ENCODE measurements at regions not wholly inside any gene's neighbourhood (a gene's known extent, or its start where the extent isn't known, plus 50 kb on each side); places are given as distances from the start of the nearest gene placed in this dataset.
"Not testable (repeated sequence)": the region's sequence is repeated elsewhere in the genome, so short reads cannot be mapped to it uniquely, and the experiment has no call there.

GRCh38 chr2:129559101-129559500 lies 420.4 kb upstream of the RAB6C start:
- no peak for DNase-seq (ENCODE audit: low read depth)

DNA sequence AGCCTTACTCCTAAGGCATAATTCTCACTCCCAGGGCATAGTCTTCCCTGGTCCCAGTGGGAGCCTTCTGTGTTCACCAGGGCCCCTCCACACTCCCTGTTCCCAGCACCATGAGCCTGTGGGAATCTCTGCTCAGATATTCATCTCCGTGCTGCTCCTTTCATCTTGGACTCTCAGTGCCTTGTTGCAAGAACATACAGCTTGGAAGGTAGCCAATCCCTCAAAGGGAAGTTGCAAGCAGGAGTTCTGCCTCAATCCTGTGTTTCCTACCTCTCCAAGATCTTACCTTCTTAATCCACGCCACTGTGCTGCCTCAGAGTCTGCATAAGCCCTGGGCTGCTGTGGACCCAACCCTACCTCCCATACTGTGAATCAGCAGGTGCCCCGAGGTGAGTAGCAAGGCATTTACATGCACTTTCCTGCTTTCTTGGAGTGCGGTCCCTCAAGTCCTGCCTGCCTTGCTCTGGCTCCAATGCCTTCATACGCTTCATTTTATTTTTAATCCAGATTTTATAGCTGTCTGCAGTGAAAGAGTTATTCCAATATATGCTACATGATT lies 413.8 kb upstream of the RAB6C start:
- no peak for DNase-seq (ENCODE audit: low read depth)

DNA sequence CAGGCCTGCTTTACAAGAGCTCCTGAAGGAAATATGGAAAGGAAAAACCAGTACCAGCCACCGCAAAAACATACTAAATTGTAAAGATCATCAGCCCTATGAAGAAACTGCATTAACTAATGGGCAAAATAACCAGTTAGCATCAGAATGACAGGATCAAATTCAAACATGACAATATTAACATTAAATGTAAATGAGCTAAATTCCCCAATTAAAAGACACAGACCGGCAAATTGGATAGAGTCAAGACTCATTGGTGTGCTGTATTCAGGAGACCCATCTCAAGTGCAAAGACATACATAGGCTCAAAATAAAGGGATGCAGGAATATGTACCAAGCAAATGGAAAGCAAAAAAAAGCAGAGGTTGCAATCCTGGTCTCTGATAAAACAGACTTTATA lies 408.7 kb upstream of the RAB6C start:
- DNase-seq (ENCODE audit: low read depth), result not testable (repeated sequence)

DNA sequence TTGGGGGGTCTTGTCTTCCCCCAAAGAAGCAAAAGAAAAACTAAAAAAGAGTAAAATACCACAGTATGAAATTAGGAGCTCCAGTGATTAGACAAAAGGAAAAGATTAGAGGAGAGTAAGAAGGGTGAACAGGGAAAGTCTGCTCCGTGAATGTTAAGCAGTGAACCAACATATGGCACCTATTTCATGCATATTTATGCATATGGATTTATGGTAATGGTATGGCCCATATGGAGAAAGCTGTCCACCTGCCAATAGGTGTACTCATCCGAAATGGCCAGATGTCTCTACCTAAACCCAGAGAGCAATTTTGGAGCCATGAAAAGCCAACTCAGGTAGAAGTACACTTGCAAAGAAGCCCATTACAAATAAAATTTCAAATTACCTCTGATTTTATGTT lies 404.0 kb upstream of the RAB6C start:
- DNase-seq (ENCODE audit: low read depth), result no peak

- no peak for DNase-seq (ENCODE audit: low read depth)
These were observed 403.6 kb upstream of the RAB6C start for GRCh38 chr2:129575880-129576279.

DNA sequence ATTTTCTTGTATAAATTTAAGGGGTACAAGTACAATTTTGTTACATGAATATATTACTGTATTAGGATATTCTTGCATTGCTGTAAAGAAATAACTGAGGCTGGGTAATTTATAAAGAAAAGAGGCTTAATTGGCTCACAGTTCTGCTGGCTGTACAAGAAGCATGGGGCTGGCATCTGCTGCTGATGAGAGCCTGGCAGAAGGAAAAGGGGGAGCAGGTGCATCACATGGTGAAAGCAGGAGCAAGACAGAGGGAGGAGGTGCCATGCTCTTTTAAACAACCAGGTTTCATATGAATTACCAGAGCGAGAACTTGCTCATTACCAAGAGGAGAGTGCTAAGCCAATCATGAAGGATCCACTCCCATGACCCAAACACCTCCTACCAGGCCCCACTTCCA lies 399.5 kb upstream of the RAB6C start:
- no peak for DNase-seq (ENCODE audit: low read depth)

- DNase-seq (ENCODE audit: low read depth), result no peak
These were observed 393.7 kb upstream of the RAB6C start for GRCh38 chr2:129585760-129586159.

GRCh38 chr2:129587426-129588064 lies 391.9 kb upstream of the RAB6C start:
- DNase-seq (ENCODE audit: low read depth), result no peak

DNA sequence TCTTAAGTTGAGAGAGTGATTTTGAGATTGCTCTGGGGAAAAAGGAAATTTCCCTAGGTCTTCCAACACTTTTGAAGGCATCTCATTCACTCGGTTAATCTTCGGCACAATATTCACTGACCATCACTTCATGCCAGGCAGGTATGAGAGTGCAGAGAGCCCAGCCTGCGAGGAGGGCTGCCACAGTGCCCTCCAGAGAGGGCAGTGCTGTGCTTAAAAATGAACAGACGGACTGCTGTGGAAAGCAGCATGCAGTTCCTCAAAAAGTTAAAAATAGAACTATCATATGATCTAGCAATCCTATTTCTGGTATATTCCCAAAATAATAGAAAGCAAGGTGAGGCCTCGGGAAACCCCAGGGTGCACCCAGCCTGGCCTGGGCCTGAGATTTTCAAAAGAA lies 374.9 kb upstream of the RAB6C start:
- no peak for DNase-seq (ENCODE audit: low read depth)

DNA sequence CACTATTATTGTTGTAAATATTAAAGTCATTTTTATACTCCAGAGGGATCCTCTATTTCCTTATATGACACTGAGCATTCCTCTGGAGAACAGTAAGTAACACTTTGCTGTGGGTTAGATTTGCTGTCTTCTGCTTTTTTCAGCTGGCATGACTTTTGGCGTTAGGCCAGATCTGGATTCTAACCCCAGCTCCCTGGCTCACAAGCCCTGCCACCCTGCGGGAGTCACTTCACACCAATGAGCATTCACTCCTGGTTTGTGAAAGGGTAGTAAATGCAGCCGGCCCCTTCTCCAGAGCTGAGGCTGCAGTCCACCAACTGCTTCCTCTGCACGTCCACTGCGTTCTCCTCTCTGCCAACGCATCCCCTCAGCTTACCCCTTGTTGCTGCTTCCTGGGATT lies 373.8 kb upstream of the RAB6C start:
- DNase-seq (ENCODE audit: low read depth), result no peak

DNA sequence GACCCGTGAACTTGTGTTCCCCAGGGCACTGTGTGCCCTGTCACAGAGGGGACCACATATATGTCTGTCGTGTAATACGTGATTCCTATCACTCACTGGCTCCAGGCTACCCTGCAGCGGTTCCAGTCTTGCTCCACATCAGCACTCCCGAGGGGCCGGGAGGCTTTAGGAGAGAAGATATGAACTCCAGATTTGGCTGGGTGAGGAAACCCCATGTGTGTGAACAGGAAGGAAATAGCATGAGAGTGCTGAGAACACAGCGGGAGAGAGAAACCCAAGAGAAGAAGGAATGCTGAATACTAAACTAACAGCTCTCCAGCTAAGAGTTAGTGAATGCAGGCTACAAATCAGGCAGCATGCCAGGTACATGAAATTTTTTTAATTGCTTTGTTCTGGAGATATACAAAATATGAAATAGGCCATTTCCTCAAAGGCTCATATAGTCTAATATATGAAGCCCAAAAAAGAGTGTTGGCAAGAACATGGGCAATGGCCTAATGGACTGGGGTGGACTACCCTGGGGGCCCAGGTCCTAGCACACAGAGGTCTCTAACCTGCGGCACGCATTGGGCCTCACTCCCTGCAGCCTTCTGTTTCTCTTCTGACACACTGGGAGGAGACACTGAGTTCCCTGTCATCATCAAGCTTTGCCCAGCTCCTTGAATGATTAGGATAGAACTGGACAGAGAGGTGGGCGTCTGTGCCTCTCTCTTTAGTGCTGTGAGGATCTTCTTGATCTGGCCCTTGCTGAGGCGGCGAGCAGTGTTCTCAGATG lies 372.8 kb upstream of the RAB6C start:
- no peak for DNase-seq (ENCODE audit: low read depth)

- no peak for DNase-seq (ENCODE audit: low read depth)
These were observed 370.2 kb upstream of the RAB6C start for GRCh38 chr2:129609224-129609623.

GRCh38 chr2:129610766-129611165 lies 368.7 kb upstream of the RAB6C start:
- no peak for DNase-seq (ENCODE audit: low read depth)

DNA sequence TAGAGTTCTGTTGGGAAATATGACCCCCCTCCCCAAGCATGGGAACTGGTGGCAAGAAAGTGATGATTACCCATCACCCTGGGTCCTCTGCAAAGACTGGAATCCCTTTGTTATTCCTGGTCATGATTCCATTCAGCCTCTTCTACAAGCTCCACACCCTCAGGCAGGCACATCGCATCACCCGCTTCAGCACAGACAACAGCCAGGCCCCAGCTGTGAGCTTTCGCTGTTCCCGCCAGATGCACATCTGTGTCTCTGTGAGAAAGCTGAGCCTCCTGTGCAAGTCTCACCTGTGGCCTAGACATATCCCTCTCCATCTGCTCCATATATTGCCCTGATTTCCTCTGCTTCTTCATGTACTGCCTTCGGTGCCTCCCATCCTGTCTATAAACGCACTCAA lies 368.0 kb upstream of the RAB6C start:
- no peak for DNase-seq (ENCODE audit: low read depth)

DNA sequence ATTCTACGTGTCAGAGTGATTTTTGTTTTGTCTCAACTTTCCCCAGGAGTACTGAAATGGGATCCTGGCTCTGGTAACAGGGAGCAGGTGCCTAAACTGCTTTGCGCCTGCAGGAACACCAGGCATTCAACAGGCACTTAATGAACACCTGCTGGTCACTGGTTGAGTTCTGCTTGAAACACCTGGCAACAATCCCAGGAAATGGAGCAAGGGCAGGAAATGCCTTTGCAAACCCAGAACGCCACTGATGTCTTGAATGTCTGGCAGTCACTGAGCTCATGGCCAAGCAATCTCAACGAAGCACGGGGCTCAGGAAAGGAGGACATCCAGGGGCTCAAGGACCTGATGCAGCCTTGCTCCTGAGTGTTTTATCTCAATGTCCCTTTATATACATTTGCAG lies 360.0 kb upstream of the RAB6C start:
- DNase-seq (ENCODE audit: low read depth), result no peak

GRCh38 chr2:129620411-129620810 lies 359.1 kb upstream of the RAB6C start:
- DNase-seq (ENCODE audit: low read depth), result no peak

- DNase-seq (ENCODE audit: low read depth), result no peak
These were observed 355.7 kb upstream of the RAB6C start for GRCh38 chr2:129623783-129624182.

DNA sequence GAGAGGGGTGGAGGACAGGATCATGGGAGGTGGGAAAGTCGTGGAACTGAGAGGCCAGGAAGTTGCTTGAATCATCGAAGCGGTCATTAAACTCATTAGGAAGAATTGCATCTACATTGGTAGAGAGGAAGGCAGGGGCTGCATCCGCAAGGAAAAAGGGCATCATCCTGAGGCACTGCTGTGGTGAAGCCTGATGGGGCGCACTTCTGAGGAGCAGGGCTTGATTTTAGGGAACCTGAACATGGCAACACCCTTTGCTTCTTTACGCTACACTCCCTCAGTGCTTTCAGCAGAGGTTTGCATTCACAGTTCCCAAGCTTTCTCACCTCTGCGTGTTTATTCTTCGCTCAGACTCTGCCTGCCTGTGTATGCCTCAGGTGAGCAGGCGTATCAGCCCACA lies 352.0 kb upstream of the RAB6C start:
- no peak for DNase-seq (ENCODE audit: low read depth)

- DNase-seq (ENCODE audit: low read depth), result no peak
These were observed 342.8 kb upstream of the RAB6C start for GRCh38 chr2:129636692-129637091.

GRCh38 chr2:129641371-129641770 lies 338.1 kb upstream of the RAB6C start:
- DNase-seq (ENCODE audit: low read depth), result no peak

GRCh38 chr2:129642526-129643043 lies 336.9 kb upstream of the RAB6C start:
- no peak for DNase-seq (ENCODE audit: low read depth)

- no peak for DNase-seq (ENCODE audit: low read depth)
These were observed 334.1 kb upstream of the RAB6C start for GRCh38 chr2:129645335-129645734.

DNA sequence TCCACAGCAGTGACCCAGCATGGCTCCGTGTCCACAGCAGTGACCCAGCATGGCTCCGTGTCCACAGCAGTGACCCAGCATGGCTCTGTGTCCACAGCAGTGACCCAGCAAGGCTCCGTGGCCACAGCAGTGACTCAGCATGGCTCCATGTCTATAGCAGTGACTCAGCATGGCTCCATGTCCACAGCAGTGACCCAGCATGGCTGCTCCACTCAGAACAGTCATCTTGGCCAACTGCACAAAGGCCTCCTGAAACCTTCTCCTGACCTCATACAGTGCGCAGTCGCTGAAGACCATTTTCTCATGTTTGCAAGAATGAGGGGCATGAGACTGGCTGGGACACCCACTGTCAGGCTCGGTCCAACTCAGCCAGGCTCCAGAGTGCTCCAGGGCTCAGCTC lies 333.4 kb upstream of the RAB6C start:
- DNase-seq (ENCODE audit: low read depth), result no peak
